K562 (cell line): ENCODE measurements at regions not wholly inside any gene's neighbourhood (a gene's known extent, or its start where the extent isn't known, plus 50 kb on each side); places are given as distances from the start of the nearest gene placed in this dataset.

ENCODE experiments used
- ATAC-seq: fragments of 200-7000 bp; cut with Tn5 transposase; 3 replicates; pipeline ENCODE4 v1.9.1; 2020; ENCODE audit warnings: moderate library complexity
- BruUV-seq: library from RNA; stranded (reverse); fragments of 400-500 nt; replicated peaks from 2 replicates; lab custom pipeline; 2021; lab: Mats Ljungman, UMichigan
- CTCF ChIA-PET: fragments of 300-600 bp; formaldehyde crosslinking; extraction: SDS; loops from one replicate; lab custom pipeline; 2021; ENCODE audit warnings: low intra/inter-chr PET ratio; lab: Yijun Ruan, JAX
- POLR2A ChIA-PET: fragments of 300-600, 350-650 bp; sonication (Branson Sonifier 250); formaldehyde crosslinking; extraction: SDS; loops from one replicate; lab custom pipeline; 2021; ENCODE audit warnings: antibody characterized with exemption, inconsistent platforms; lab: Yijun Ruan, JAX
- DNase-seq, 4 experiments: peaks; one replicate each; pipeline versions ENCODE4 v3.0.0 to v3.0.0-alpha.2; 2011 to 2018; ENCODE audit warnings: low spot score in 3 of 4, mixed read lengths in 3 of 4; ENCODE audit errors: extremely low read depth in 1 of 4
- FAIRE-seq: peaks from 2 replicates; lab custom pipeline; 2011; peaks lifted over from hg19 to GRCh38; lab: Jason Lieb, UNC
- H2AFZ ChIP-seq: 2 replicates; pipeline ENCODE4 v1.6.0; 2011; ENCODE audit warnings: low read depth, low read length, control low read depth, inconsistent platforms
- H3K27ac ChIP-seq: fragments of 200-600 bp; 3 replicates; pipeline ENCODE4 v1.8.0; 2011; ENCODE audit warnings: low read depth, mild to moderate bottlenecking, control low read depth, inconsistent platforms, low read length, moderate library complexity, mixed read lengths; ENCODE audit errors: extremely low read depth
- H3K27me3 ChIP-seq, 2 experiments: fragments of 300-600 bp in 1 of 2; 2 replicates in 1 of 2; 3 replicates in 1 of 2; pipeline versions ENCODE4 v1.6.0 to v1.8.0; 2011; ENCODE audit warnings: inconsistent platforms in 2 of 2, low read length in 2 of 2, mild to moderate bottlenecking in 1 of 2, mixed read lengths in 1 of 2, moderate library complexity in 1 of 2; ENCODE audit not compliant: control insufficient read depth in 2 of 2, insufficient read depth in 2 of 2
- H3K36me3 ChIP-seq: fragments of 300-600 bp; 3 replicates; pipeline ENCODE4 v1.8.0; 2011; ENCODE audit warnings: mild to moderate bottlenecking, low read length, inconsistent platforms; ENCODE audit not compliant: control insufficient read depth, insufficient read depth
- H3K4me1 ChIP-seq, 2 experiments: fragments of 200-600 bp in 1 of 2; replicated peaks in 1 of 2; 2 replicates in 1 of 2; 3 replicates in 1 of 2; pipeline versions ENCODE4 v1.5.1 to v1.8.0; 2011; ENCODE audit warnings: inconsistent platforms in 2 of 2, low read length in 2 of 2, mild to moderate bottlenecking in 1 of 2, mixed read lengths in 1 of 2, moderate library complexity in 1 of 2; ENCODE audit not compliant: control insufficient read depth in 2 of 2, insufficient read depth in 2 of 2
- H3K4me2 ChIP-seq: 2 replicates; pipeline ENCODE4 v1.6.1; 2011; ENCODE audit warnings: low read length, control low read depth, inconsistent platforms, mixed read lengths; ENCODE audit not compliant: insufficient read depth
- H3K4me3 ChIP-seq: fragments of 200-600 bp; sonication (generic), shearing (Covaris generic); 2 replicates; pipeline ENCODE4 v1.5.1; 2016; ENCODE audit warnings: control low read depth, inconsistent platforms
- H3K79me2 ChIP-seq: fragments of 200-600 bp; 3 replicates; pipeline ENCODE4 v1.8.0; 2011; ENCODE audit warnings: low read length, inconsistent platforms; ENCODE audit not compliant: control insufficient read depth, insufficient read depth
- H3K9ac ChIP-seq, 2 experiments: 2 replicates each; pipeline versions ENCODE4 v1.6.0 to v1.6.1; 2011; ENCODE audit warnings: low read depth in 2 of 2, low read length in 2 of 2, control low read depth in 1 of 2, inconsistent platforms in 1 of 2, mild to moderate bottlenecking in 1 of 2, mixed read lengths in 1 of 2; ENCODE audit not compliant: insufficient read depth in 1 of 2
- H3K9me1 ChIP-seq: one replicate; pipeline ENCODE4 v1.6.0; 2011; ENCODE audit warnings: inconsistent platforms, mild to moderate bottlenecking, low read length, moderate library complexity; ENCODE audit not compliant: control insufficient read depth, insufficient read depth
- H3K9me3 ChIP-seq: replicated peaks from 2 replicates; pipeline ENCODE4 v1.5.1; 2011; ENCODE audit warnings: low read depth, low read length, inconsistent platforms; ENCODE audit not compliant: control insufficient read depth, insufficient read depth
- H4K20me1 ChIP-seq: replicated peaks from 2 replicates; pipeline ENCODE4 v1.6.1; 2011; ENCODE audit warnings: low read length, inconsistent platforms, mixed read lengths; ENCODE audit not compliant: control insufficient read depth, insufficient read depth
- CBFA2T3 ChIP-seq: fragments of 450-650 bp; IDR thresholded peaks from 2 replicates; pipeline ENCODE4 v1.6.1; 2017
- CREB3L1 ChIP-seq: fragments of 450-650 bp; IDR thresholded peaks from 2 replicates; pipeline ENCODE4 v1.6.1; 2014; ENCODE audit warnings: low read depth, mild to moderate bottlenecking, moderate library complexity, borderline replicate concordance
- FOXK1 ChIP-seq: sonication (generic); formaldehyde crosslinking; IDR thresholded peaks from 2 replicates; pipeline ENCODE4 v1.8.0; 2022; ENCODE audit warnings: missing genetic modification reagents, mild to moderate bottlenecking, borderline replicate concordance
- JUN ChIP-seq, 2 experiments: sonication (generic) in 1 of 2; formaldehyde crosslinking in 1 of 2; IDR thresholded peaks; 2 replicates each; pipeline versions ENCODE4 v1.6.1 to v1.8.0; 2012 to 2022; ENCODE audit warnings: borderline replicate concordance in 2 of 2, mild to moderate bottlenecking in 2 of 2, improper control_type of control experiment in 1 of 2, low read depth in 1 of 2, low read length in 1 of 2, missing genetic modification reagents in 1 of 2
- RFX1 ChIP-seq: fragments of 450-650 bp; IDR thresholded peaks from 2 replicates; pipeline ENCODE4 v1.6.1; 2016; ENCODE audit warnings: mild to moderate bottlenecking, moderate library complexity
- ZNF561 ChIP-seq: fragments of 450-650 bp; formaldehyde crosslinking; conservative IDR thresholded peaks from 2 replicates; pipeline ENCODE4 v1.4.0; 2020; ENCODE audit warnings: mild to moderate bottlenecking, moderate library complexity
- ZNF592 ChIP-seq: fragments of 450-650 bp; IDR thresholded peaks from 2 replicates; pipeline ENCODE4 v1.6.1; 2017; ENCODE audit warnings: antibody characterized with exemption, mild to moderate bottlenecking
- WGBS: fragments of 100-300 bp; shearing (Covaris generic); methylation state at CpG from one replicate; pipeline ENCODE4 v1.1.6; 2016; ENCODE audit warnings: low coverage, mixed read lengths; ENCODE audit not compliant: insufficient coverage; ENCODE audit errors: missing lambda C conversion rate; 5-methylcytosine and 5-hydroxymethylcytosine counted together
- in situ Hi-C: fragments of 300-500 bp; cut with MboI; formaldehyde crosslinking; loops from 4 replicates; pipeline ENCODE4 v1.15.0; 2018; ENCODE audit warnings: inconsistent platforms, mixed read lengths
- intact Hi-C: fragments of 100-400 bp; cut with micrococcal nuclease; formaldehyde crosslinking; loops from 2 replicates; pipeline ENCODE4 v1.14.2; 2022

- Histone ChIP-seq H3K4me1 (no peaks in the 10 kb centered on the region), H3K36me3 (no peaks in the 10 kb centered on the region), H3K9me3 (no peaks in the 10 kb centered on the region), H3K27me3 (no peaks in the 10 kb centered on the region), H2AFZ (no peak overlapping the region), H4K20me1 (no peaks in the 10 kb centered on the region)
- no TSS peak for BruUV-seq
- in situ Hi-C loops = no loop called here
- POLR2A ChIA-PET = no interaction called here
- no peak for ATAC-seq
- no peak for TF ChIP-seq FOXK1 (CRISPR knock-in tag)
- no peak for TF ChIP-seq ZNF561
- TF ChIP-seq ZNF592 = no peak
- TF ChIP-seq JUN (IDR thresholded peaks at IDR 0.05; ENCODE audit: borderline replicate concordance, low read depth, low read length) = no peak
- no peak for TF ChIP-seq JUN (CRISPR knock-in tag; IDR thresholded peaks at IDR 0.05; ENCODE audit: borderline replicate concordance)
- TF ChIP-seq CREB3L1 = no peak
- TF ChIP-seq CBFA2T3 = no peak
- TF ChIP-seq RFX1 = no peak
- TF ChIP-seq, all 486 proteins: peak for 0
- no peak for DNase-seq
- H3K9me1 ChIP-seq = no peaks in the 10 kb centered on the region
- FAIRE-seq = no peak
- no peak overlapping the region for H3K27ac ChIP-seq
- H3K79me2 ChIP-seq = no peaks in the 10 kb centered on the region
- CTCF ChIA-PET = no interaction called here
- no peak overlapping the region for H3K9ac ChIP-seq
- no peak overlapping the region for H3K4me2 ChIP-seq
- WGBS = 0% methylated on average over 3 of the region's 3 CpGs
- intact Hi-C loops = no loop called here
- H3K4me3 ChIP-seq = no peak overlapping the region
Measured at GRCh38 chr5:107213025-107213424, 457.7 kb downstream of the EFNA5 start.
